SU-DHL-6 (cell line): ENCODE measurements at regions not wholly inside any gene's neighbourhood (a gene's known extent, or its start where the extent isn't known, plus 50 kb on each side); places are given as distances from the start of the nearest gene placed in this dataset.
"Not testable (repeated sequence)": the region's sequence is repeated elsewhere in the genome, so short reads cannot be mapped to it uniquely, and the experiment has no call there.

Experiments
- H2AFZ ChIP-seq: fragments of 200-600 bp; sonication (generic); 2 replicates; pipeline ENCODE4 v1.6.1; 2014; ENCODE audit warnings: low read depth, mild to moderate bottlenecking, moderate library complexity, mixed read lengths, antibody characterized with exemption, low read length; ENCODE audit not compliant: severe bottlenecking
- H3F3A ChIP-seq: fragments of 200-600 bp; shearing (Covaris generic); 2 replicates; pipeline ENCODE4 v1.6.0; 2016; ENCODE audit warnings: antibody characterized with exemption, mild to moderate bottlenecking; ENCODE audit not compliant: insufficient read depth
- H3K27ac ChIP-seq: fragments of 200-600 bp; sonication (generic); 2 replicates; pipeline ENCODE4 v1.5.1; 2016; ENCODE audit warnings: low read depth, mild to moderate bottlenecking, low read length, moderate library complexity, mixed read lengths
- H3K27me3 ChIP-seq: fragments of 200-600 bp; sonication (generic), shearing (Covaris generic); 2 replicates; pipeline ENCODE4 v1.6.0; 2014; ENCODE audit warnings: mild to moderate bottlenecking, low read length
- H3K36me3 ChIP-seq: fragments of 200-600 bp; sonication (generic); 2 replicates; pipeline ENCODE4 v1.6.1; 2014; ENCODE audit warnings: mild to moderate bottlenecking, low read length, mixed read lengths
- H3K4me2 ChIP-seq: fragments of 300-600, 200-600 bp; shearing (Covaris generic), sonication (generic); 2 replicates; pipeline ENCODE4 v1.6.0; 2014; ENCODE audit warnings: low read length, low read depth, mild to moderate bottlenecking; ENCODE audit not compliant: poor library complexity, severe bottlenecking
- H3K4me3 ChIP-seq: fragments of 200-600 bp; sonication (generic); 2 replicates; pipeline ENCODE4 v1.5.1; 2014; ENCODE audit warnings: antibody characterized with exemption, low read length, mild to moderate bottlenecking, mixed read lengths; ENCODE audit not compliant: insufficient read depth, poor library complexity, severe bottlenecking
- H3K79me2 ChIP-seq: fragments of 200-600 bp; sonication (generic); 2 replicates; pipeline ENCODE4 v1.6.1; 2014; ENCODE audit warnings: mild to moderate bottlenecking, low read length, moderate library complexity; ENCODE audit not compliant: insufficient read depth
- H3K9ac ChIP-seq: fragments of 200-600 bp; sonication (generic); 2 replicates; pipeline ENCODE4 v1.7.0; 2014; ENCODE audit warnings: mild to moderate bottlenecking, low read length
- H3K9me2 ChIP-seq: fragments of 200-600 bp; sonication (generic); replicated peaks from 2 replicates; pipeline ENCODE4 v1.6.1; 2014; ENCODE audit warnings: low read length; ENCODE audit not compliant: insufficient read depth
- H3K9me3 ChIP-seq: fragments of 200-600 bp; sonication (generic); 2 replicates; pipeline ENCODE4 v1.6.1; 2014; ENCODE audit warnings: low read length, mixed read lengths; ENCODE audit not compliant: insufficient read depth
- H4K20me1 ChIP-seq: fragments of 200-600 bp; sonication (generic); 2 replicates; pipeline ENCODE4 v1.6.1; 2014; ENCODE audit warnings: low read depth, mild to moderate bottlenecking, antibody characterized with exemption, low read length, moderate library complexity, mixed read lengths
- EZH2phosphoT487 ChIP-seq: fragments of 200-600 bp; sonication (generic), shearing (Covaris generic); conservative IDR thresholded peaks from 2 replicates; pipeline ENCODE4 v1.6.1; 2018; ENCODE audit warnings: mild to moderate bottlenecking, antibody characterized with exemption, low read length, moderate library complexity, mixed read lengths
- TF ChIP-seq, protein P1 (sequence below): fragments of 200-600 bp; sonication (generic); IDR thresholded peaks from one replicate; pipeline ENCODE4 v1.5.1; 2017; ENCODE audit warnings: antibody characterized with exemption, mild to moderate bottlenecking, low read length, moderate library complexity; ENCODE audit not compliant: insufficient read depth, poor library complexity, severe bottlenecking

DNA sequence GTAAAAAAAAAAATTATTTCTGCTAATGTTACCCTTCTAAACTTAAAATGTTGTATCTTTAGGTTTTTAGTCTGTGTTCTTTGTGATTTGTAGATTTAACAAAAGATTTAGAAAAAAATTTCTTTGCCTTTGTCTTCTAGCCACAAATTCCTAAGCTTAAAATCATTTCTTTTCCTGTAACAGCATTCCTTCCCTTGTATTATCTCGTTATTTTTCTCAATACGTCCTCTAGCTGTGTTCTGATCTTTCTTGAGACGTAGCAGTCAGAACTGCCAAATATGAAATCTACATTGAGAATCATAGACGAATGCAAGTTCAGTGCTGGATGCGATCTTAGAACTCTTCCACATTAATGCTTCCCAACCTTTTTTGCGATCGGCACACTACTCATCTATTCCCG lies 283.1 kb downstream of the UTRN start:
- Histone ChIP-seq H3K9ac (no peak overlapping the region), H3K9me2 (no peaks in the 10 kb centered on the region), H3K4me2 (no peak overlapping the region), H3F3A (no peaks in the 10 kb centered on the region), H4K20me1 (no peaks in the 10 kb centered on the region), H3K27me3 (no peaks in the 10 kb centered on the region), H2AFZ (no peak overlapping the region), H3K36me3 (no peaks in the 10 kb centered on the region), H3K4me3 (no peak overlapping the region), H3K9me3 (no peaks in the 10 kb centered on the region), H3K27ac (no peak overlapping the region), H3K79me2 (no peaks in the 10 kb centered on the region)
- TF ChIP-seq EZH2phosphoT487, result no peak
- TF ChIP-seq, protein P1, sequence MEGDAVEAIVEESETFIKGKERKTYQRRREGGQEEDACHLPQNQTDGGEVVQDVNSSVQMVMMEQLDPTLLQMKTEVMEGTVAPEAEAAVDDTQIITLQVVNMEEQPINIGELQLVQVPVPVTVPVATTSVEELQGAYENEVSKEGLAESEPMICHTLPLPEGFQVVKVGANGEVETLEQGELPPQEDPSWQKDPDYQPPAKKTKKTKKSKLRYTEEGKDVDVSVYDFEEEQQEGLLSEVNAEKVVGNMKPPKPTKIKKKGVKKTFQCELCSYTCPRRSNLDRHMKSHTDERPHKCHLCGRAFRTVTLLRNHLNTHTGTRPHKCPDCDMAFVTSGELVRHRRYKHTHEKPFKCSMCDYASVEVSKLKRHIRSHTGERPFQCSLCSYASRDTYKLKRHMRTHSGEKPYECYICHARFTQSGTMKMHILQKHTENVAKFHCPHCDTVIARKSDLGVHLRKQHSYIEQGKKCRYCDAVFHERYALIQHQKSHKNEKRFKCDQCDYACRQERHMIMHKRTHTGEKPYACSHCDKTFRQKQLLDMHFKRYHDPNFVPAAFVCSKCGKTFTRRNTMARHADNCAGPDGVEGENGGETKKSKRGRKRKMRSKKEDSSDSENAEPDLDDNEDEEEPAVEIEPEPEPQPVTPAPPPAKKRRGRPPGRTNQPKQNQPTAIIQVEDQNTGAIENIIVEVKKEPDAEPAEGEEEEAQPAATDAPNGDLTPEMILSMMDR, result no peak

GRCh38 chr6:144572541-144572940 lies 287.4 kb downstream of the UTRN start:
- H3K9ac ChIP-seq, H3K4me2 ChIP-seq, H3K4me3 ChIP-seq, H3K9me3 ChIP-seq, H2AFZ ChIP-seq, H3K9me2 ChIP-seq, H3K36me3 ChIP-seq, H3K27ac ChIP-seq, H3K79me2 ChIP-seq, H3K27me3 ChIP-seq, H3F3A ChIP-seq, H4K20me1 ChIP-seq: not testable (repeated sequence)

GRCh38 chr6:144574796-144575195 lies 289.7 kb downstream of the UTRN start:
- H3K4me3 ChIP-seq, result no peak overlapping the region
- H3K27me3 ChIP-seq, result no peaks in the 10 kb centered on the region
- H3K79me2 ChIP-seq, result no peaks in the 10 kb centered on the region
- H2AFZ ChIP-seq, result no peak overlapping the region
- no peak overlapping the region for H3K9ac ChIP-seq
- no peak overlapping the region for H3K27ac ChIP-seq
- H3K36me3 ChIP-seq, result no peaks in the 10 kb centered on the region
- no peak overlapping the region for H3K4me2 ChIP-seq
- H4K20me1 ChIP-seq, result no peaks in the 10 kb centered on the region
- no peaks in the 10 kb centered on the region for H3F3A ChIP-seq
- H3K9me2 ChIP-seq, result no peaks in the 10 kb centered on the region
- no peaks in the 10 kb centered on the region for H3K9me3 ChIP-seq
- TF ChIP-seq, protein P1, result no peak
- TF ChIP-seq EZH2phosphoT487, result no peak

GRCh38 chr6:144575327-144575726 lies 290.2 kb downstream of the UTRN start:
- no peaks in the 10 kb centered on the region for H3K9me2 ChIP-seq
- H3K36me3 ChIP-seq, result no peaks in the 10 kb centered on the region
- H2AFZ ChIP-seq, result no peak overlapping the region
- H3F3A ChIP-seq, result no peaks in the 10 kb centered on the region
- H3K79me2 ChIP-seq, result no peaks in the 10 kb centered on the region
- no peak for TF ChIP-seq EZH2phosphoT487
- TF ChIP-seq, protein P1, result no peak
- no peak overlapping the region for H3K27ac ChIP-seq
- no peak overlapping the region for H3K4me3 ChIP-seq
- no peak overlapping the region for H3K9ac ChIP-seq
- no peaks in the 10 kb centered on the region for H4K20me1 ChIP-seq
- no peaks in the 10 kb centered on the region for H3K27me3 ChIP-seq
- H3K4me2 ChIP-seq, result no peak overlapping the region
- no peaks in the 10 kb centered on the region for H3K9me3 ChIP-seq
